ENCODE measurements at regions not wholly inside any gene's neighbourhood (a gene's known extent, or its start where the extent isn't known, plus 50 kb on each side); places are given as distances from the start of the nearest gene placed in this dataset.

DNA sequence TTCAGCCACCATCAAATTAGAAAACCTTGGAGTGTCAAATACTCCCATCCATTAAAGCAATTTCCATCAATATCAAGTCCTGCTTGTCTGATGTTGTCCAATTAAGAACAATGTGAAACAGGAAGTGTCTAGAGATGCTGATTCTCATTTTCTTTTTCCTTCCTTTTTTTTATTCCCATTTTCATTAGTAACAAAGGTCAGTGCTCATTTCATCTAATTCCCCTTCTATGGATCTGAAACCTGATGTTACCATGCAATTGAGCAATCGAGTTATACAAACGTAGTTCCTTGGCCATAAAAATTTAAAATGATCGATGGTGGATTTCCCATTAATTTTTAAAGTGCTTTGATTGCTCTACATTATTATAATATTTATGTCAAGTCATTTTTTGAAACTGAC is 330.6 kb upstream of the ZC3H12C start:
- H3K27me3 ChIP-seq (ENCODE audit: insufficient read depth, insufficient read length) = no peaks in the 10 kb centered on the region
- TF ChIP-seq SUZ12 (IDR thresholded peaks at IDR 0.05; ENCODE audit: extremely low read depth, insufficient read depth, insufficient read length) (no peak), ZNF274 (IDR thresholded peaks at IDR 0.05; ENCODE audit: low read depth, low read length) (no peak), YY1 (IDR thresholded peaks at IDR 0.05; ENCODE audit: insufficient read depth, insufficient read length) (no peak)
- H3K36me3 ChIP-seq (ENCODE audit: insufficient read depth, insufficient read length, low read length) = no peaks in the 10 kb centered on the region
- no peak overlapping the region for H3K4me3 ChIP-seq (ENCODE audit: insufficient read length, low read depth)
- H3K4me1 ChIP-seq (ENCODE audit: insufficient read depth, insufficient read length) = no peaks in the 10 kb centered on the region
- no peak for DNase-seq (ENCODE audit: low read depth, low spot score)
- H3K9ac ChIP-seq (ENCODE audit: insufficient read length, low read depth) = no peak overlapping the region
- no peaks in the 10 kb centered on the region for H3K9me3 ChIP-seq (ENCODE audit: insufficient read depth, low read length)

DNA sequence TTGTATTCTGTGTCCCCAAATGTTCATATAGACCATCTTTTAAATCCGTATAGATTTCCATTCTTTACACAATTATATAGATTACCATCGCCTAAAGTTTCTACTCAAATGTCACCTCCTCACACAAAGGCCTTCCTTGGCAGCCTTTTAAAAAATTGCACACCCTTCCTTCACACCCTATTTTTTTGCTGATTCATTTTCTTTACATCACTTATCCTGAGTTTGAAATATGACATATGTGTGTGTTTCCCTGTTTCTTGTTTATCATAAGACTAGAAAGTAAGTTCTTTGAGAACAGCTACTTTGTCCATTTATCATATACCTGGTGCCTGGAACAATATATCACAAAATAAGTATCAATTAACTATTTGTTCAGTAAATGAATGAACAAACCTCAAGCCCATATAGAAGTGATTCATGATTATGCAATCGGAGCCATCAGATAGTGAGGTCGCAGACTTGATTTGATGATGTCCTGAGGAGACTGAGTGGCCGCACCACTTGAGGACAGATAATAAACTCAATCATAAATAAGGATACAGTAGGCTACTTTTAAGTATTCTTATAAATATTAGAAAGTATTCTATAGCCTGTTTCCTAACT is 327.4 kb upstream of the ZC3H12C start:
- DNase-seq (ENCODE audit: low read depth, low spot score) = no peak
- TF ChIP-seq YY1 (IDR thresholded peaks at IDR 0.05; ENCODE audit: insufficient read depth, insufficient read length) (no peak), ZNF274 (IDR thresholded peaks at IDR 0.05; ENCODE audit: low read depth, low read length) (no peak), SUZ12 (IDR thresholded peaks at IDR 0.05; ENCODE audit: extremely low read depth, insufficient read depth, insufficient read length) (no peak)
- Histone ChIP-seq H3K4me3 (ENCODE audit: insufficient read length, low read depth) (no peak overlapping the region), H3K27me3 (ENCODE audit: insufficient read depth, insufficient read length) (no peaks in the 10 kb centered on the region), H3K9ac (ENCODE audit: insufficient read length, low read depth) (no peak overlapping the region), H3K9me3 (ENCODE audit: insufficient read depth, low read length) (no peaks in the 10 kb centered on the region), H3K36me3 (ENCODE audit: insufficient read depth, insufficient read length, low read length) (no peaks in the 10 kb centered on the region), H3K4me1 (ENCODE audit: insufficient read depth, insufficient read length) (no peaks in the 10 kb centered on the region)

DNA sequence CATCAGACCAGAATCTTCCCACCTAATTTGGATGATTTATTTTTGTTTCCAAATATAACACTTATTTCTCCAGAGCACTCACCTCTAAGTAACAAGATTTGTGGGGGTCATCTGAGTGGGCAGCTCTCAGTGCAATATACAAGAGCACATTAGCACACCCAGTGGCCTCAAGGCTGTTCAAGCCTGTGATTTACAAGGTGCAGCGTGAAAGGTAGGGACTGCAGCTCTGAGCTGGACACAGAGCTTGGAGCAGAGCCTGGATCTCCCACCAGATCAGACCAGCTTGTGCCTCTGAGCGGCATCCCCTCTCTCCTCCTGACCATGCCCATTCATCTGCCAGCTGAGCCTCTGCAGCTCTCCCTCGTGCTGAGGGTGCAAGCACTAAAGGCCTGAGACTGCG is 323.3 kb upstream of the ZC3H12C start:
- Histone ChIP-seq H3K27me3 (ENCODE audit: insufficient read depth, insufficient read length) (no peaks in the 10 kb centered on the region), H3K4me1 (ENCODE audit: insufficient read depth, insufficient read length) (no peaks in the 10 kb centered on the region), H3K9ac (ENCODE audit: insufficient read length, low read depth) (no peak overlapping the region), H3K36me3 (ENCODE audit: insufficient read depth, insufficient read length, low read length) (no peaks in the 10 kb centered on the region), H3K4me3 (ENCODE audit: insufficient read length, low read depth) (no peak overlapping the region), H3K9me3 (ENCODE audit: insufficient read depth, low read length) (no peaks in the 10 kb centered on the region)
- DNase-seq (ENCODE audit: low read depth, low spot score) = no peak
- TF ChIP-seq SUZ12 (IDR thresholded peaks at IDR 0.05; ENCODE audit: extremely low read depth, insufficient read depth, insufficient read length) (no peak), YY1 (IDR thresholded peaks at IDR 0.05; ENCODE audit: insufficient read depth, insufficient read length) (no peak), ZNF274 (IDR thresholded peaks at IDR 0.05; ENCODE audit: low read depth, low read length) (no peak)

DNA sequence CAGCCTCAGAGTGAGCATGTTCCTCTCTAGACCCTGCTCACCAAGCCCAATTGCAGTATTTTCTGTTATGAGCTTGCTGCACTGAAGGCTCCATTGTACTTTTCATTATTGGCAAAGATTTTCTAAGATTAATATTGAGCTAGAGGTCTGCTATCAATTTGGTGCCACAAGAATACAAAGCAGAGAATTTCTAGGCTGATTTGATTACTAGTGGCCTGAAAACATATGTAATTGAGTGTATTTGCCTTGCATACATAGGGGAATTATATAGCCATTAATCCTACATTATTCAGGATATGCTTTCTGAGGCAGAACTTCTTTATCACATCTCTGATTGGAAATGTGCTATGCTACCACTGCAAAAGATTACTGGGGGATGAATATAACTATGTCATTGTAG is 322.9 kb upstream of the ZC3H12C start:
- Histone ChIP-seq H3K4me3 (ENCODE audit: insufficient read length, low read depth) (no peak overlapping the region), H3K36me3 (ENCODE audit: insufficient read depth, insufficient read length, low read length) (no peaks in the 10 kb centered on the region), H3K4me1 (ENCODE audit: insufficient read depth, insufficient read length) (no peaks in the 10 kb centered on the region), H3K9me3 (ENCODE audit: insufficient read depth, low read length) (no peaks in the 10 kb centered on the region), H3K9ac (ENCODE audit: insufficient read length, low read depth) (no peak overlapping the region), H3K27me3 (ENCODE audit: insufficient read depth, insufficient read length) (no peaks in the 10 kb centered on the region)
- no peak for DNase-seq (ENCODE audit: low read depth, low spot score)
- TF ChIP-seq YY1 (IDR thresholded peaks at IDR 0.05; ENCODE audit: insufficient read depth, insufficient read length) (no peak), ZNF274 (IDR thresholded peaks at IDR 0.05; ENCODE audit: low read depth, low read length) (no peak), SUZ12 (IDR thresholded peaks at IDR 0.05; ENCODE audit: extremely low read depth, insufficient read depth, insufficient read length) (no peak)

DNA sequence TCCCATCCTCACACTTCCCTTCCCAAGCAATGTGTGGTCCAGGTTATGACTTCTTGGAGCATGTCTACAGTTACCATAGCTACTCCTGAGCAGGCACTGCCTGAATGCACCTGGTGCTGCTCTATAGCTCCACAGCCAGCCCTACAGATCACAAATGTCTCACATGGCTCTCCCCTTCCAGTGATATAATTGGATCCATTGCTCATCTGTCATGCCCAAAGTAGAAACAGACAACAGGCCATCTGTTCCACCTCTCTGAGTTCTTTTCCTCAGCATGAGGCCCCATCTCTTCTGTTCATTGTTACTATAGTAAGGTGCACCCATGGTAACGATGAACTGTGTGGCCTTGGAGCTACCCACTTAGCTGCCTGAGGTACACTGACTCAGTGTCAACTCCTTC is 320.3 kb upstream of the ZC3H12C start:
- no peak for DNase-seq (ENCODE audit: low read depth, low spot score)
- H3K27me3 ChIP-seq (ENCODE audit: insufficient read depth, insufficient read length) = no peaks in the 10 kb centered on the region
- H3K4me1 ChIP-seq (ENCODE audit: insufficient read depth, insufficient read length) = no peaks in the 10 kb centered on the region
- no peak overlapping the region for H3K4me3 ChIP-seq (ENCODE audit: insufficient read length, low read depth)
- no peak for TF ChIP-seq ZNF274 (IDR thresholded peaks at IDR 0.05; ENCODE audit: low read depth, low read length)
- no peak for TF ChIP-seq SUZ12 (IDR thresholded peaks at IDR 0.05; ENCODE audit: extremely low read depth, insufficient read depth, insufficient read length)
- no peak for TF ChIP-seq YY1 (IDR thresholded peaks at IDR 0.05; ENCODE audit: insufficient read depth, insufficient read length)
- no peaks in the 10 kb centered on the region for H3K9me3 ChIP-seq (ENCODE audit: insufficient read depth, low read length)
- no peak overlapping the region for H3K9ac ChIP-seq (ENCODE audit: insufficient read length, low read depth)
- no peaks in the 10 kb centered on the region for H3K36me3 ChIP-seq (ENCODE audit: insufficient read depth, insufficient read length, low read length)

DNA sequence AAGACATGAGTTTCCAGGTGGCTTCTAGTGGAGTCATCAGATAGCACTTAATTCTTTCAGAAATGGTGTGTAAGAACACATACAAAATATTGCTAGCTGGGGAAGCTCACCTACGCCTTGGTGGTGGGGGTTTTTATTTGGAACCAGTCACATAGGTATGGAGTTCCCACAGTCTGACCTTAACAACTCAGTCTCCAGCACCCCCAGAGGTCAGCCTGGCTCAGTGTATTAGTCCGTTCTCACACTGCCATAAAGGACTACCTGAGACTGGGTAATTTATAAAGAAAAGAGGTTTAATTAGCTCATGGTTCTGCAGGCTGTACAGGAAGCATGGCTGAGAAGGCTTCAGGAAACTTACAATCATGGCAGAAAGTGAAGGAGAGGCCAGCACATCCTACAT is 317.5 kb upstream of the ZC3H12C start:
- no peak for TF ChIP-seq ZNF274 (IDR thresholded peaks at IDR 0.05; ENCODE audit: low read depth, low read length)

DNA sequence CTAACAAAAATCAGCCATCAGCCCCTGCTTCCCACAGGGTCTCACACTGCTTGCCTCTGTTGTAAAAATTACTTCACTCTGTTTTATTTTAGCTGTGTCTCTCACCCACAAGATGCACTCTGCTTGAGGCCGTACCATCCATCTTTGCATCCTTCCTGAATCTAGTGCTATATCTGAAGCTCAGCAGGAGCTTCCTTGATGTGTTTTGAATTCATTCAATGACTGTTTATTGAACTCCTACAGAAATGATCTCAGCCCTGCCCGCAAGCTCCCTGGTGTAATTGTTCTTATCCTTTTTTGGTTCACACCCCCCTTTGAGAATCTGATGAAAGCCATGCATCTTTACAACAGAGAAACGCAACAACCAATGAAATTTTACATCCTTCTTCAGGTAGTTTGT is 310.2 kb upstream of the ZC3H12C start:
- Histone ChIP-seq H3K36me3 (ENCODE audit: insufficient read depth, insufficient read length, low read length) (no peaks in the 10 kb centered on the region), H3K4me3 (ENCODE audit: insufficient read length, low read depth) (no peak overlapping the region), H3K9ac (ENCODE audit: insufficient read length, low read depth) (no peak overlapping the region), H3K27me3 (ENCODE audit: insufficient read depth, insufficient read length) (no peaks in the 10 kb centered on the region), H3K4me1 (ENCODE audit: insufficient read depth, insufficient read length) (no peaks in the 10 kb centered on the region), H3K9me3 (ENCODE audit: insufficient read depth, low read length) (no peaks in the 10 kb centered on the region)
- TF ChIP-seq SUZ12 (IDR thresholded peaks at IDR 0.05; ENCODE audit: extremely low read depth, insufficient read depth, insufficient read length) (no peak), YY1 (IDR thresholded peaks at IDR 0.05; ENCODE audit: insufficient read depth, insufficient read length) (no peak), ZNF274 (IDR thresholded peaks at IDR 0.05; ENCODE audit: low read depth, low read length) (no peak)
- DNase-seq (ENCODE audit: low read depth, low spot score) = no peak

More for the DNA sequence above, 317.5 kb upstream of the ZC3H12C start:
- Histone ChIP-seq H3K4me1 (ENCODE audit: insufficient read depth, insufficient read length) (no peaks in the 10 kb centered on the region), H3K9me3 (ENCODE audit: insufficient read depth, low read length) (no peaks in the 10 kb centered on the region), H3K36me3 (ENCODE audit: insufficient read depth, insufficient read length, low read length) (no peaks in the 10 kb centered on the region), H3K9ac (ENCODE audit: insufficient read length, low read depth) (no peak overlapping the region), H3K27me3 (ENCODE audit: insufficient read depth, insufficient read length) (no peaks in the 10 kb centered on the region), H3K4me3 (ENCODE audit: insufficient read length, low read depth) (no peak overlapping the region)
- no peak for DNase-seq (ENCODE audit: low read depth, low spot score)

Data from NT2/D1 (cell line).